ENCODE measurements at regions not wholly inside any gene's neighbourhood (a gene's known extent, or its start where the extent isn't known, plus 50 kb on each side); places are given as distances from the start of the nearest gene placed in this dataset.
"Not testable (repeated sequence)": the region's sequence is repeated elsewhere in the genome, so short reads cannot be mapped to it uniquely, and the experiment has no call there.

- POLR2A ChIA-PET = no interaction called here
- Mint-ChIP-seq H3K4me1 (no peaks in the 10 kb centered on the region), H3K27me3 (no peaks in the 10 kb centered on the region), H3K36me3 (ENCODE audit: low read depth) (no peaks in the 10 kb centered on the region), H3K4me3 (no peak overlapping the region), H3K27ac (no peak overlapping the region), H3K9me3 (peaks cover 3% of the 10 kb centered on the region)
- CTCF ChIA-PET = no interaction called here
- DNase-seq = no peak
These were observed 655.8 kb downstream of the NUP35 start for GRCh38 chr2:183780072-183780471.

- peaks cover 3% of the 10 kb centered on the region for H3K9me3 Mint-ChIP-seq
- ChIA-PET POLR2A (no interaction called here), CTCF (no interaction called here)
- H3K27ac Mint-ChIP-seq = no peak overlapping the region
- DNase-seq = no peak
- no peaks in the 10 kb centered on the region for H3K4me1 Mint-ChIP-seq
- H3K27me3 Mint-ChIP-seq = no peaks in the 10 kb centered on the region
- no peaks in the 10 kb centered on the region for H3K36me3 Mint-ChIP-seq (ENCODE audit: low read depth)
- H3K4me3 Mint-ChIP-seq = no peak overlapping the region
These were observed 658.2 kb downstream of the NUP35 start for GRCh38 chr2:183782436-183782835.

GRCh38 chr2:183788796-183789195, 664.6 kb downstream of the NUP35 start:
- CTCF ChIA-PET; H3K4me1 Mint-ChIP-seq; H3K4me3 Mint-ChIP-seq; DNase-seq; H3K36me3 Mint-ChIP-seq (ENCODE audit: low read depth); H3K27me3 Mint-ChIP-seq; POLR2A ChIA-PET; H3K27ac Mint-ChIP-seq: not testable (repeated sequence)
- H3K9me3 Mint-ChIP-seq = peaks cover 12% of the 10 kb centered on the region

- POLR2A ChIA-PET; CTCF ChIA-PET; DNase-seq; H3K4me3 Mint-ChIP-seq; H3K27me3 Mint-ChIP-seq; H3K36me3 Mint-ChIP-seq (ENCODE audit: low read depth); H3K4me1 Mint-ChIP-seq; H3K27ac Mint-ChIP-seq: not testable (repeated sequence)
- peaks cover 14% of the 10 kb centered on the region for H3K9me3 Mint-ChIP-seq
These were observed 668.1 kb downstream of the NUP35 start for GRCh38 chr2:183792165-183792924.

- POLR2A ChIA-PET = no interaction called here
- CTCF ChIA-PET = no interaction called here
- Mint-ChIP-seq H3K27ac (no peak overlapping the region), H3K9me3 (peaks cover 6% of the 10 kb centered on the region), H3K4me3 (no peak overlapping the region), H3K27me3 (no peaks in the 10 kb centered on the region), H3K4me1 (no peaks in the 10 kb centered on the region), H3K36me3 (ENCODE audit: low read depth) (no peaks in the 10 kb centered on the region)
- DNase-seq = no peak
These were observed 674.3 kb downstream of the NUP35 start for GRCh38 chr2:183798535-183798934.

- Mint-ChIP-seq H3K4me1 (no peaks in the 10 kb centered on the region), H3K27me3 (no peaks in the 10 kb centered on the region), H3K4me3 (no peak overlapping the region), H3K36me3 (ENCODE audit: low read depth) (no peaks in the 10 kb centered on the region), H3K27ac (no peak overlapping the region), H3K9me3 (peaks cover 6% of the 10 kb centered on the region)
- POLR2A ChIA-PET = no interaction called here
- DNase-seq = no peak
- CTCF ChIA-PET = no interaction called here
These were observed 675.5 kb downstream of the NUP35 start for GRCh38 chr2:183799761-183800160.

- H3K4me1 Mint-ChIP-seq = no peaks in the 10 kb centered on the region
- DNase-seq = no peak
- no peak overlapping the region for H3K27ac Mint-ChIP-seq
- H3K9me3 Mint-ChIP-seq = no peaks in the 10 kb centered on the region
- CTCF ChIA-PET = no interaction called here
- no peaks in the 10 kb centered on the region for H3K27me3 Mint-ChIP-seq
- POLR2A ChIA-PET = no interaction called here
- no peak overlapping the region for H3K4me3 Mint-ChIP-seq
- no peaks in the 10 kb centered on the region for H3K36me3 Mint-ChIP-seq (ENCODE audit: low read depth)
These were observed 679.4 kb downstream of the NUP35 start for GRCh38 chr2:183803596-183803995.

- no peak for DNase-seq
- Mint-ChIP-seq H3K27me3 (no peaks in the 10 kb centered on the region), H3K36me3 (ENCODE audit: low read depth) (no peaks in the 10 kb centered on the region), H3K27ac (no peak overlapping the region), H3K4me1 (no peaks in the 10 kb centered on the region), H3K9me3 (peaks cover 1% of the 10 kb centered on the region), H3K4me3 (no peak overlapping the region)
- POLR2A ChIA-PET = no interaction called here
- CTCF ChIA-PET = no interaction called here
These were observed 683.6 kb downstream of the NUP35 start for GRCh38 chr2:183807870-183808269.

- Mint-ChIP-seq H3K4me3 (no peak overlapping the region), H3K27ac (no peak overlapping the region), H3K27me3 (no peaks in the 10 kb centered on the region), H3K4me1 (no peaks in the 10 kb centered on the region), H3K9me3 (peaks cover 1% of the 10 kb centered on the region), H3K36me3 (ENCODE audit: low read depth) (no peaks in the 10 kb centered on the region)
- ChIA-PET POLR2A (no interaction called here), CTCF (no interaction called here)
- no peak for DNase-seq
These were observed 685.2 kb downstream of the NUP35 start for GRCh38 chr2:183809404-183809803.

GRCh38 chr2:183811281-183811680, 687.0 kb downstream of the NUP35 start:
- H3K9me3 Mint-ChIP-seq = peaks cover 1% of the 10 kb centered on the region
- H3K4me3 Mint-ChIP-seq = no peak overlapping the region
- no peak for DNase-seq
- H3K4me1 Mint-ChIP-seq = no peaks in the 10 kb centered on the region
- ChIA-PET CTCF (no interaction called here), POLR2A (no interaction called here)
- no peaks in the 10 kb centered on the region for H3K27me3 Mint-ChIP-seq
- no peaks in the 10 kb centered on the region for H3K36me3 Mint-ChIP-seq (ENCODE audit: low read depth)
- H3K27ac Mint-ChIP-seq = no peak overlapping the region

GRCh38 chr2:183812091-183812490, 687.8 kb downstream of the NUP35 start:
- DNase-seq = no peak
- H3K9me3 Mint-ChIP-seq = peaks cover 1% of the 10 kb centered on the region
- ChIA-PET CTCF (no interaction called here), POLR2A (no interaction called here)
- no peaks in the 10 kb centered on the region for H3K4me1 Mint-ChIP-seq
- H3K27ac Mint-ChIP-seq = no peak overlapping the region
- no peak overlapping the region for H3K4me3 Mint-ChIP-seq
- no peaks in the 10 kb centered on the region for H3K36me3 Mint-ChIP-seq (ENCODE audit: low read depth)
- no peaks in the 10 kb centered on the region for H3K27me3 Mint-ChIP-seq

GRCh38 chr2:183825710-183826109, 701.5 kb downstream of the NUP35 start:
- POLR2A ChIA-PET = no interaction called here
- H3K27me3 Mint-ChIP-seq = no peaks in the 10 kb centered on the region
- H3K4me1 Mint-ChIP-seq = no peaks in the 10 kb centered on the region
- peaks cover 30% of the 10 kb centered on the region for H3K9me3 Mint-ChIP-seq
- H3K36me3 Mint-ChIP-seq (ENCODE audit: low read depth) = no peaks in the 10 kb centered on the region
- no peak overlapping the region for H3K4me3 Mint-ChIP-seq
- CTCF ChIA-PET = no interaction called here
- no peak for DNase-seq
- no peak overlapping the region for H3K27ac Mint-ChIP-seq

- Mint-ChIP-seq H3K4me1 (no peaks in the 10 kb centered on the region), H3K27me3 (no peaks in the 10 kb centered on the region)
- no peak for DNase-seq
These were observed 705.7 kb downstream of the NUP35 start for GRCh38 chr2:183829931-183830330.

GRCh38 chr2:183837157-183837556, 712.9 kb downstream of the NUP35 start:
- peaks cover 7% of the 10 kb centered on the region for H3K9me3 Mint-ChIP-seq
- CTCF ChIA-PET = no interaction called here
- no peaks in the 10 kb centered on the region for H3K4me1 Mint-ChIP-seq

More at GRCh38 chr2:183829931-183830330, 705.7 kb downstream of the NUP35 start:
- ChIA-PET CTCF (no interaction called here), POLR2A (no interaction called here)
- no peak overlapping the region for H3K27ac Mint-ChIP-seq
- H3K9me3 Mint-ChIP-seq = peaks cover 15% of the 10 kb centered on the region
- no peaks in the 10 kb centered on the region for H3K36me3 Mint-ChIP-seq (ENCODE audit: low read depth)
- no peak overlapping the region for H3K4me3 Mint-ChIP-seq

More at GRCh38 chr2:183837157-183837556, 712.9 kb downstream of the NUP35 start:
- Mint-ChIP-seq H3K36me3 (ENCODE audit: low read depth) (no peaks in the 10 kb centered on the region), H3K4me3 (no peak overlapping the region), H3K27me3 (no peaks in the 10 kb centered on the region), H3K27ac (no peak overlapping the region)
- no peak for DNase-seq
- POLR2A ChIA-PET = no interaction called here

Data from activated CD4-positive, alpha-beta T cell treated with anti-CD3 and anti-CD28 coated beads, Interleukin-2, amount 10 ng/mL, durations not matched to agents 7 days and 5 days (primary cell).